ENCODE measurements at regions not wholly inside any gene's neighbourhood (a gene's known extent, or its start where the extent isn't known, plus 50 kb on each side); places are given as distances from the start of the nearest gene placed in this dataset.

GRCh38 chr9:29332789-29333188 is 1759.5 kb upstream of the C9orf72 start:
- TF ChIP-seq CHD1 (IDR thresholded peaks at IDR 0.05; ENCODE audit: low read depth, low read length) (no peak), POLR2A (IDR thresholded peaks at IDR 0.05; ENCODE audit: low read depth, low read length) (no peak), NFE2L2 (IDR thresholded peaks at IDR 0.05; ENCODE audit: low read depth, low read length) (no peak), SMC3 (IDR thresholded peaks at IDR 0.05; ENCODE audit: low read depth, low read length) (no peak), MAZ (IDR thresholded peaks at IDR 0.05; ENCODE audit: borderline replicate concordance, low read depth, low read length) (no peak), CEBPB (IDR thresholded peaks at IDR 0.05; ENCODE audit: low read depth, low read length) (no peak), MXI1 (IDR thresholded peaks at IDR 0.05; ENCODE audit: borderline replicate concordance, low read depth, low read length) (no peak), RAD21 (IDR thresholded peaks at IDR 0.05; ENCODE audit: low read length) (no peak), ELK1 (IDR thresholded peaks at IDR 0.05; ENCODE audit: borderline replicate concordance, low read depth, low read length) (no peak), RFX5 (IDR thresholded peaks at IDR 0.05; ENCODE audit: low read depth, low read length) (no peak), MAFK (IDR thresholded peaks at IDR 0.05; ENCODE audit: low read depth, low read length) (no peak), RCOR1 (IDR thresholded peaks at IDR 0.05; ENCODE audit: insufficient replicate concordance, low read length) (no peak)
- TF ChIP-seq, protein P1, sequence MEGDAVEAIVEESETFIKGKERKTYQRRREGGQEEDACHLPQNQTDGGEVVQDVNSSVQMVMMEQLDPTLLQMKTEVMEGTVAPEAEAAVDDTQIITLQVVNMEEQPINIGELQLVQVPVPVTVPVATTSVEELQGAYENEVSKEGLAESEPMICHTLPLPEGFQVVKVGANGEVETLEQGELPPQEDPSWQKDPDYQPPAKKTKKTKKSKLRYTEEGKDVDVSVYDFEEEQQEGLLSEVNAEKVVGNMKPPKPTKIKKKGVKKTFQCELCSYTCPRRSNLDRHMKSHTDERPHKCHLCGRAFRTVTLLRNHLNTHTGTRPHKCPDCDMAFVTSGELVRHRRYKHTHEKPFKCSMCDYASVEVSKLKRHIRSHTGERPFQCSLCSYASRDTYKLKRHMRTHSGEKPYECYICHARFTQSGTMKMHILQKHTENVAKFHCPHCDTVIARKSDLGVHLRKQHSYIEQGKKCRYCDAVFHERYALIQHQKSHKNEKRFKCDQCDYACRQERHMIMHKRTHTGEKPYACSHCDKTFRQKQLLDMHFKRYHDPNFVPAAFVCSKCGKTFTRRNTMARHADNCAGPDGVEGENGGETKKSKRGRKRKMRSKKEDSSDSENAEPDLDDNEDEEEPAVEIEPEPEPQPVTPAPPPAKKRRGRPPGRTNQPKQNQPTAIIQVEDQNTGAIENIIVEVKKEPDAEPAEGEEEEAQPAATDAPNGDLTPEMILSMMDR (conservative IDR thresholded peaks at IDR 0.05; ENCODE audit: low read depth, low read length): no peak
- TF ChIP-seq, protein P2, sequence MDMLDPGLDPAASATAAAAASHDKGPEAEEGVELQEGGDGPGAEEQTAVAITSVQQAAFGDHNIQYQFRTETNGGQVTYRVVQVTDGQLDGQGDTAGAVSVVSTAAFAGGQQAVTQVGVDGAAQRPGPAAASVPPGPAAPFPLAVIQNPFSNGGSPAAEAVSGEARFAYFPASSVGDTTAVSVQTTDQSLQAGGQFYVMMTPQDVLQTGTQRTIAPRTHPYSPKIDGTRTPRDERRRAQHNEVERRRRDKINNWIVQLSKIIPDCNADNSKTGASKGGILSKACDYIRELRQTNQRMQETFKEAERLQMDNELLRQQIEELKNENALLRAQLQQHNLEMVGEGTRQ (IDR thresholded peaks at IDR 0.05; ENCODE audit: low read depth, low read length): no peak
